ENCODE measurements at regions not wholly inside any gene's neighbourhood (a gene's known extent, or its start where the extent isn't known, plus 50 kb on each side); places are given as distances from the start of the nearest gene placed in this dataset.

- Mint-ChIP-seq H3K27me3 (no peaks in the 10 kb centered on the region), H3K4me3 (no peak overlapping the region), H3K9me3 (peaks cover 5% of the 10 kb centered on the region), H3K36me3 (ENCODE audit: low read depth) (no peaks in the 10 kb centered on the region), H3K27ac (no peak overlapping the region), H3K4me1 (ENCODE audit: low read depth) (no peaks in the 10 kb centered on the region)
- Histone ChIP-seq H3K36me3 (ENCODE audit: insufficient read depth, low read length) (no peaks in the 10 kb centered on the region), H3K27ac (ENCODE audit: low read depth in 1 of 2, low read length in 2 of 2) (no peak overlapping the region), H3K4me3 (ENCODE audit: low read length) (no peak overlapping the region), H3K27me3 (ENCODE audit: control insufficient read depth in 1 of 2, insufficient read depth in 2 of 2, low read length in 2 of 2) (no peaks in the 10 kb centered on the region), H3K4me1 (ENCODE audit: insufficient read depth, low read length) (no peaks in the 10 kb centered on the region), H3K9me3 (ENCODE audit: control insufficient read depth in 1 of 2, insufficient read depth in 1 of 2, low read length in 2 of 2) (no peaks in the 10 kb centered on the region)
- DNase-seq (no peak), ATAC-seq (ENCODE audit: poor library complexity) (no peak)
- intact Hi-C loops (cut with DNase I, micrococcal nuclease), result no loop called here
- CTCF ChIA-PET, result no interaction called here
- POLR2A ChIA-PET, result no interaction called here
- TF ChIP-seq, protein P1, sequence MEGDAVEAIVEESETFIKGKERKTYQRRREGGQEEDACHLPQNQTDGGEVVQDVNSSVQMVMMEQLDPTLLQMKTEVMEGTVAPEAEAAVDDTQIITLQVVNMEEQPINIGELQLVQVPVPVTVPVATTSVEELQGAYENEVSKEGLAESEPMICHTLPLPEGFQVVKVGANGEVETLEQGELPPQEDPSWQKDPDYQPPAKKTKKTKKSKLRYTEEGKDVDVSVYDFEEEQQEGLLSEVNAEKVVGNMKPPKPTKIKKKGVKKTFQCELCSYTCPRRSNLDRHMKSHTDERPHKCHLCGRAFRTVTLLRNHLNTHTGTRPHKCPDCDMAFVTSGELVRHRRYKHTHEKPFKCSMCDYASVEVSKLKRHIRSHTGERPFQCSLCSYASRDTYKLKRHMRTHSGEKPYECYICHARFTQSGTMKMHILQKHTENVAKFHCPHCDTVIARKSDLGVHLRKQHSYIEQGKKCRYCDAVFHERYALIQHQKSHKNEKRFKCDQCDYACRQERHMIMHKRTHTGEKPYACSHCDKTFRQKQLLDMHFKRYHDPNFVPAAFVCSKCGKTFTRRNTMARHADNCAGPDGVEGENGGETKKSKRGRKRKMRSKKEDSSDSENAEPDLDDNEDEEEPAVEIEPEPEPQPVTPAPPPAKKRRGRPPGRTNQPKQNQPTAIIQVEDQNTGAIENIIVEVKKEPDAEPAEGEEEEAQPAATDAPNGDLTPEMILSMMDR (IDR thresholded peaks at IDR 0.05), result no peak
These were observed 586.7 kb upstream of the TUSC1 start for GRCh38 chr9:26264709-26265601.

- TF ChIP-seq, protein P1 (IDR thresholded peaks at IDR 0.05), result no peak
- Mint-ChIP-seq H3K4me1 (ENCODE audit: low read depth) (no peaks in the 10 kb centered on the region), H3K4me3 (no peak overlapping the region), H3K36me3 (ENCODE audit: low read depth) (no peaks in the 10 kb centered on the region), H3K27ac (no peak overlapping the region), H3K27me3 (no peaks in the 10 kb centered on the region), H3K9me3 (peaks cover 5% of the 10 kb centered on the region)
- ATAC-seq (ENCODE audit: poor library complexity), result no peak
- ChIA-PET POLR2A (no interaction called here), CTCF (no interaction called here)
- H3K4me1 ChIP-seq (ENCODE audit: insufficient read depth, low read length), result no peaks in the 10 kb centered on the region
- no peaks in the 10 kb centered on the region for H3K9me3 ChIP-seq (ENCODE audit: control insufficient read depth in 1 of 2, insufficient read depth in 1 of 2, low read length in 2 of 2)
- no peak for DNase-seq
- intact Hi-C loops (cut with DNase I, micrococcal nuclease), result no loop called here
- H3K27ac ChIP-seq (ENCODE audit: low read depth in 1 of 2, low read length in 2 of 2), result no peak overlapping the region
- H3K36me3 ChIP-seq (ENCODE audit: insufficient read depth, low read length), result no peaks in the 10 kb centered on the region
- no peak overlapping the region for H3K4me3 ChIP-seq (ENCODE audit: low read length)
- no peaks in the 10 kb centered on the region for H3K27me3 ChIP-seq (ENCODE audit: control insufficient read depth in 1 of 2, insufficient read depth in 2 of 2, low read length in 2 of 2)
These were observed 585.2 kb upstream of the TUSC1 start for GRCh38 chr9:26263478-26263877.

DNA sequence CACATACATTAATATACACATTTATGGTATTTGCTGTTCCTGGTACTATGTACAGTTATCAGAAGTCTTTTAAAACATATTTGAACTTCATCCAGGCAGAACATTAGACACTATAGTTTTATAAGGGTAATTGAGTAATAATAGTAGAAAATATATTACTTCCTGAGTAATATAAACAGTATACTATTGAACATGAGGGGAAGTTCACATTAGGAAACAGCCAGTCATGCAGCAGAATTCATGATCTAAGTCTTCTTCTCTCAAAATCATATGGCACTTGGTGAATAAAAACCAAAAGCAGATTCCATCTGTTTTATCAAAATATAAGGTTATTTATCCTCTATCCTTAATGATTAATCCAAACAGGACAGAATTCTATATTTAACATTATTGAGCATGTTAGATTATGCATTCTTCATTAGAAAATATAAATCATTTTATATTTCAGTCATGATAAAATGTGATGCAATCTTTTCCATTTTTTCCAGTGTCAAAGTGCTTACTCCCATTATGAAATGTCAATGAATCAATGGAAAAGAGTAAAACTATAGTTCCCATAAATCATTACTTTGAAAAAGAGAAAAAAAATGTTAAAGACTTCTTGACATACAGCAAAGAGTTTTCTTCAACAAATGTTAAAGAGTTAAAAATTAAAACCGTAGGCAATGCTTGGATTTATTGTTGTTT, 584.3 kb upstream of the TUSC1 start:
- Mint-ChIP-seq H3K27ac (no peak overlapping the region), H3K27me3 (no peaks in the 10 kb centered on the region), H3K9me3 (peaks cover 5% of the 10 kb centered on the region), H3K4me3 (no peak overlapping the region), H3K36me3 (ENCODE audit: low read depth) (no peaks in the 10 kb centered on the region), H3K4me1 (ENCODE audit: low read depth) (no peaks in the 10 kb centered on the region)
- TF ChIP-seq, protein P1 (IDR thresholded peaks at IDR 0.05), result no peak
- Histone ChIP-seq H3K4me1 (ENCODE audit: insufficient read depth, low read length) (no peaks in the 10 kb centered on the region), H3K4me3 (ENCODE audit: low read length) (no peak overlapping the region), H3K27me3 (ENCODE audit: control insufficient read depth in 1 of 2, insufficient read depth in 2 of 2, low read length in 2 of 2) (no peaks in the 10 kb centered on the region), H3K36me3 (ENCODE audit: insufficient read depth, low read length) (no peaks in the 10 kb centered on the region), H3K27ac (ENCODE audit: low read depth in 1 of 2, low read length in 2 of 2) (no peak overlapping the region), H3K9me3 (ENCODE audit: control insufficient read depth in 1 of 2, insufficient read depth in 1 of 2, low read length in 2 of 2) (no peaks in the 10 kb centered on the region)
- no peak for DNase-seq
- CTCF ChIA-PET, result no interaction called here
- POLR2A ChIA-PET, result no interaction called here
- intact Hi-C loops (cut with DNase I, micrococcal nuclease), result no loop called here
- no peak for ATAC-seq (ENCODE audit: poor library complexity)

All from CD4-positive, alpha-beta T cell (primary cell).